ENCODE measurements at regions not wholly inside any gene's neighbourhood (a gene's known extent, or its start where the extent isn't known, plus 50 kb on each side); places are given as distances from the start of the nearest gene placed in this dataset.

DNA sequence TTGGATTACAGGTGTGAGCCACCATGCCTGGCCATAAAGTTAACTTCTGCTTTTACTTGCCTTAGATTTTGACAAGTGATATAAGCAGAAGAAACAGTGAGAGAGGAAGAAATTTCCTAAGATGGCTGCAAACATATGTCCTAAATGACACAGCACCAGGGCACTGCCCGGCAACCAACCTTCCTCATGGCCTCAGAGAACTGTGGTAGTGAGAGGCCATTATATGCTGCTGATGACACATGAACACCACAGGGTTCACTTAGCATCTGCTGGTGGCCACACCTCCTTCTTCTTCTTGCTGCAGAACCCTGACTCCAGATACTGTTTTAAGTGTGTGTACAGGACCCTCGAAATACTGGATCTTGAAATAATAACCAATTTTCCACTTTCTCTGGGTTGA, 88.2 kb downstream of the KCTD12 start:
- TF ChIP-seq MYC (IDR thresholded peaks at IDR 0.05; ENCODE audit: low read depth, low read length) (no peak), POLR2A (IDR thresholded peaks at IDR 0.05; ENCODE audit: low read depth, low read length) (no peak)

Measured in endothelial cell of umbilical vein (primary cell).